HG03460 (cell line): ENCODE measurements at regions not wholly inside any gene's neighbourhood (a gene's known extent, or its start where the extent isn't known, plus 50 kb on each side); places are given as distances from the start of the nearest gene placed in this dataset.

Source experiments
- ATAC-seq: cut with Tn5 transposase; IDR thresholded peaks from one replicate; pipeline ENCODE4 v1.9.1; 2021; ENCODE audit not compliant: unreplicated experiment

GRCh38 chrX:20527558-20528011 lies 260.9 kb upstream of the RPS6KA3 start:
- ATAC-seq, result no peak

- no peak for ATAC-seq
Observed at GRCh38 chrX:20527041-20527440, 260.3 kb upstream of the RPS6KA3 start.

- ATAC-seq, result peak; percentile 62
Observed at GRCh38 chrX:20523626-20524312, 257.1 kb upstream of the RPS6KA3 start.

- no peak for ATAC-seq
Observed at GRCh38 chrX:20522420-20522819, 255.7 kb upstream of the RPS6KA3 start.

- ATAC-seq, result no peak
Observed at GRCh38 chrX:20521222-20521621, 254.5 kb upstream of the RPS6KA3 start.

GRCh38 chrX:20519826-20520225 lies 253.1 kb upstream of the RPS6KA3 start:
- ATAC-seq, result no peak

- no peak for ATAC-seq
Observed at GRCh38 chrX:20519146-20519545, 252.4 kb upstream of the RPS6KA3 start.

- no peak for ATAC-seq
Observed at GRCh38 chrX:20517565-20517964, 250.9 kb upstream of the RPS6KA3 start.

- peak; percentile 97 for ATAC-seq
Observed at GRCh38 chrX:20515841-20516461, 249.2 kb upstream of the RPS6KA3 start.

- ATAC-seq, result no peak
Observed at GRCh38 chrX:20514358-20514757, 247.6 kb upstream of the RPS6KA3 start.

GRCh38 chrX:20513185-20513584 lies 246.5 kb upstream of the RPS6KA3 start:
- no peak for ATAC-seq

GRCh38 chrX:20511792-20512191 lies 245.1 kb upstream of the RPS6KA3 start:
- no peak for ATAC-seq

GRCh38 chrX:20507901-20508620 lies 241.4 kb upstream of the RPS6KA3 start:
- ATAC-seq, result no peak

GRCh38 chrX:20506739-20507138 lies 240.0 kb upstream of the RPS6KA3 start:
- ATAC-seq, result no peak

- no peak for ATAC-seq
Observed at GRCh38 chrX:20500949-20501348, 234.2 kb upstream of the RPS6KA3 start.

- peak; percentile 70 for ATAC-seq
Observed at GRCh38 chrX:20500171-20500865, 233.6 kb upstream of the RPS6KA3 start.

GRCh38 chrX:20499763-20500162 lies 233.1 kb upstream of the RPS6KA3 start:
- ATAC-seq, result no peak

- ATAC-seq, result no peak
Observed at GRCh38 chrX:20498851-20499635, 232.3 kb upstream of the RPS6KA3 start.

- ATAC-seq, result no peak
Observed at GRCh38 chrX:20495575-20495974, 228.9 kb upstream of the RPS6KA3 start.

- no peak for ATAC-seq
Observed at GRCh38 chrX:20488473-20488872, 221.8 kb upstream of the RPS6KA3 start.

GRCh38 chrX:20487227-20487626 lies 220.5 kb upstream of the RPS6KA3 start:
- no peak for ATAC-seq
